ENCODE measurements at regions not wholly inside any gene's neighbourhood (a gene's known extent, or its start where the extent isn't known, plus 50 kb on each side); places are given as distances from the start of the nearest gene placed in this dataset.

DNA sequence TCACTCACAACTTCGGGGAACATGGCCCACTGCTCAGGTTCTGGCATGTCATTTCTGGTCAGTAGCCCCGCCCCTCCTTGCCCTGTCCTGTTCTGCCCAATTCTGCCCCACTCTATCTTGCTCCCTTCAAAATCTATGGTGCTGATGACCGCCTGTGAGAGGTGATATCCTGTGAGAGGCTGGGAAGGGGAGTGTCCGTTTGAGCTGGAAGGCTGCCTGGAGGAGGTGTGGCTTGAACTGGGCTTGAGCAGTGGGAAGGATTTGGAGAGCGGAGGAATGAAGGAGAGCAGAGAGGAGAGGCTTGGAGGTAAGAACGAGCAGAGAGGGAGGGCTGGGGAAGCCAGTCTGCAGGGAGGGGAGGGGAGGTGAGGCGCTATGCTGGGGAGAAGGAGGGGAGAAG is 145.3 kb downstream of the RPS24 start:
- TF ChIP-seq CTCF (conservative IDR thresholded peaks at IDR 0.05; ENCODE audit: low read depth, low read length) (no peak), EZH2 (IDR thresholded peaks at IDR 0.05; ENCODE audit: borderline replicate concordance, low read depth, low read length, poor library complexity, severe bottlenecking) (no peak)
